PC-3 (cell line): ENCODE measurements at regions not wholly inside any gene's neighbourhood (a gene's known extent, or its start where the extent isn't known, plus 50 kb on each side); places are given as distances from the start of the nearest gene placed in this dataset.

Source experiments
- EZH2 ChIP-seq: fragments of 300-600 bp; sonication (generic); IDR thresholded peaks from one replicate; pipeline ENCODE4 v1.6.1; 2017; ENCODE audit warnings: antibody characterized with exemption, mild to moderate bottlenecking, low read length; ENCODE audit not compliant: unreplicated experiment
- TF ChIP-seq, protein P1 (sequence below): fragments of 300-600 bp; sonication (generic); conservative IDR thresholded peaks from 2 replicates; pipeline ENCODE4 v1.5.1; 2017; ENCODE audit warnings: antibody characterized with exemption, low read depth, mild to moderate bottlenecking, low read length

DNA sequence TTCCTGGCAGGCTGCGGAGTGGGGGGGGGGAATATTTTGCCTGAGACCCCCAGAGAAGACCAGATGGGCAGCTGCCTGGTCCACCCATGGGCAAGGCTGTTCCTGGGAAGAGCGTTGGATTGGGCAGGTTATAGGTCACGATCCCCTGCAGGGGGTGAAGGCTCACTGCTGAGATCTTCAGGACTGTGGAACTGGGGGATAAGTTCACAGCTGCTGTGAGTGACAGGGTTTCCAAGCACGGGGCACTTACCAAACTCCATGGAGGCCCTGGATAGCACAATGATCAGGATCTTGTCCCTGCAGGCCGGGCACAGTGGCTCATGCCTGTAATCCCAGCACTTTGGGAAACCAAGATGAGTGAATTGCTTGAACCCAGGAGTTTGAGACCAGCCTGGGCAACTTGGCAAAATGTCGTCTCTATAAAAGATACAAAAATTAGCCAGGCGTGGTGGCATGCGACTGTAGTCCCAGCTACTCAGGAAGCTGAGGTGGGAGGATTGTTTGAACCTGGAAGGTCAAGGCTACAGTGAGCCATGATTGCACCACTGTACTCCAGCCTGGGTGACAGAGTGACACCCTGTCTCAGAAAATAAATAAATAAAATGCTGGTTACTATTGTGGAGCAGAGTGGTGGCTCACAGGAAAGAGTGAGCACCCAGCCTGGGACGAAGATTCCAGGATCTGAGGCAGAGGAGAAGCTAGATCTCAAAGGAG lies 68.0 kb upstream of the HELT start:
- TF ChIP-seq, protein P1, sequence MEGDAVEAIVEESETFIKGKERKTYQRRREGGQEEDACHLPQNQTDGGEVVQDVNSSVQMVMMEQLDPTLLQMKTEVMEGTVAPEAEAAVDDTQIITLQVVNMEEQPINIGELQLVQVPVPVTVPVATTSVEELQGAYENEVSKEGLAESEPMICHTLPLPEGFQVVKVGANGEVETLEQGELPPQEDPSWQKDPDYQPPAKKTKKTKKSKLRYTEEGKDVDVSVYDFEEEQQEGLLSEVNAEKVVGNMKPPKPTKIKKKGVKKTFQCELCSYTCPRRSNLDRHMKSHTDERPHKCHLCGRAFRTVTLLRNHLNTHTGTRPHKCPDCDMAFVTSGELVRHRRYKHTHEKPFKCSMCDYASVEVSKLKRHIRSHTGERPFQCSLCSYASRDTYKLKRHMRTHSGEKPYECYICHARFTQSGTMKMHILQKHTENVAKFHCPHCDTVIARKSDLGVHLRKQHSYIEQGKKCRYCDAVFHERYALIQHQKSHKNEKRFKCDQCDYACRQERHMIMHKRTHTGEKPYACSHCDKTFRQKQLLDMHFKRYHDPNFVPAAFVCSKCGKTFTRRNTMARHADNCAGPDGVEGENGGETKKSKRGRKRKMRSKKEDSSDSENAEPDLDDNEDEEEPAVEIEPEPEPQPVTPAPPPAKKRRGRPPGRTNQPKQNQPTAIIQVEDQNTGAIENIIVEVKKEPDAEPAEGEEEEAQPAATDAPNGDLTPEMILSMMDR: no peak
- TF ChIP-seq EZH2: no peak
